IPS DF 6.9 (cell line): ENCODE measurements at regions not wholly inside any gene's neighbourhood (a gene's known extent, or its start where the extent isn't known, plus 50 kb on each side); places are given as distances from the start of the nearest gene placed in this dataset.

Experiments used
- DNase-seq: peaks from one replicate; pipeline ENCODE4 v3.0.0-alpha.2; 2013; ENCODE audit warnings: low read depth, low spot score
- H3K27ac ChIP-seq: one replicate; pipeline ENCODE4 v1.5.1; 2013; ENCODE audit warnings: low read length, control low read depth
- H3K27me3 ChIP-seq: 2 replicates; pipeline ENCODE4 v1.6.1; 2013; ENCODE audit warnings: mild to moderate bottlenecking, low read length; ENCODE audit not compliant: control insufficient read depth, insufficient read depth
- H3K36me3 ChIP-seq: 2 replicates; pipeline ENCODE4 v1.6.1; 2013; ENCODE audit warnings: low read length; ENCODE audit not compliant: control insufficient read depth, insufficient read depth
- H3K4me1 ChIP-seq: 2 replicates; pipeline ENCODE4 v1.6.1; 2013; ENCODE audit warnings: low read length; ENCODE audit not compliant: control insufficient read depth, insufficient read depth
- H3K4me3 ChIP-seq: 2 replicates; pipeline ENCODE4 v1.5.1; 2013; ENCODE audit warnings: mild to moderate bottlenecking, low read length
- H3K9me3 ChIP-seq: 2 replicates; pipeline ENCODE4 v1.6.1; 2013; ENCODE audit warnings: low read length, inconsistent platforms; ENCODE audit not compliant: control insufficient read depth, insufficient read depth
- WGBS: extraction: QIAGEN DNeasy Blood & Tissue Kit; methylation state at CpG from one replicate; pipeline ENCODE4 v1.1.7; 2013; ENCODE audit warnings: mixed read lengths, missing lambda C conversion rate; ENCODE audit not compliant: insufficient read length, insufficient coverage; 5-methylcytosine and 5-hydroxymethylcytosine counted together

DNA sequence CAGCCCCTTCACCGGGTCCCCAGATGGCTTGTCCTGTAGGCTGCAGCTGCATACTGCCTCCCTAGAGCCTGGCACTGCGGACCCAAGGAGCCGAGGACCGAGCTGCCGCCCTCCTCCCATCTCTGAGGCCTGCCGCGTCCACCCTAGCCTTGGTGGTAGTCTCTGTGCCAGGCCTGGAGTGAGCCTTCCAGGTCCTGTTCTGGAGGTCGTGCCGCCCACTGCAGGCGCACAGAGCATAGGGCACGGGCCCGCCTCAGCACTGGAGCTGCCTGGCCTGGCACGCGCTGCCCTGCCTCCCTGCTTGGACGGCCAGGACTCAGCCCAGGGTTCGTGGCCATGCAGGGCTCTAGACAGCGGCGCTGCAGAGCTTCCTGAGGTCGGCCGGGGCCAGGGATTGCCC is 239.5 kb downstream of the DCDC2C start:
- H3K4me1 ChIP-seq, result peaks cover 2% of the 10 kb centered on the region; the same call in 1 of the 2 replicates
- H3K36me3 ChIP-seq, result no peaks in the 10 kb centered on the region; the same call in 1 of the 2 replicates
- no peak overlapping the region for H3K4me3 ChIP-seq
- H3K27ac ChIP-seq, result no peak overlapping the region
- H3K9me3 ChIP-seq, result no peaks in the 10 kb centered on the region
- H3K27me3 ChIP-seq, result no peaks in the 10 kb centered on the region
- WGBS, result no CpG with 5 or more reads among the region's 20 CpGs
- no peak for DNase-seq

DNA sequence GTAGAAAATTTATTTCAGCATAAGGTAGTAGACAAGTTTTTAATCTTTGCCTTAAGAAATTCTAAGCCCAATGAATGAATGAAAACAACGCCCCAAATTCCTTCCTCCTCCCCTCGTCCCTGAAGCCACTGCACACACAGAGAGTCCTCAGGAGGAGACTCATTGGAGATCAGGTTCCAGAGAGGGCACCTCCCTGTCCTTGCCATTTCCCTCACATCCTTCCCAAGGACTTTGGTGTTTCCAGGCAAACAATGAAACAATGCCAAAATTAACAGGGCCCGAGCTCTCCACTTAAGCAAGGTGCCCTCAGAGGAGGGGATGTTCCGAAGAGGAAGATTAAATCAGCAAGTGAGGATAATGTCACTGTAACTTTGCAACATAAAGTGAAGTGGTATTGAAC is 240.7 kb downstream of the DCDC2C start:
- no peak overlapping the region for H3K27ac ChIP-seq
- WGBS, result no CpG with 5 or more reads among the region's 4 CpGs
- no peaks in the 10 kb centered on the region for H3K27me3 ChIP-seq
- no peak overlapping the region for H3K4me3 ChIP-seq
- no peak for DNase-seq
- H3K9me3 ChIP-seq, result no peaks in the 10 kb centered on the region
- H3K4me1 ChIP-seq, result peaks cover 2% of the 10 kb centered on the region; the same call in 1 of the 2 replicates
- H3K36me3 ChIP-seq, result no peaks in the 10 kb centered on the region; the same call in 1 of the 2 replicates

DNA sequence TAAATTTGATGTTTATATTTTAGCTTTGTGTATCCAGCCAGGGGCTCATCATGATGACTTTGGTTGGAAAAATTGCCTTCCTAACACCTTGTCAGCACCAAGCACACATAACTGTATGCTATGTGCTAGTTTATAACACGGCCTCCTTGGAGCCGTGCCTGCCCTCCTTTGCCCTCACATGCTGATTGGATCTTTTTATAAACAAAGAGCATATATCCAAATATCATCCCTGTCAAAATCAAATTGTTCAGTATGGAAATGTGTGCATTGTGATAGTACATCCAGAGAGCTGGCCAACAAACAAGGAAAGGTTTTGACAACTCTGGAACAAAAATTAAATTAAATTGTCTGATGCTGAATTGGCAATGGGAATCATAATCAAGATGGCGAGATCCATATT is 241.5 kb downstream of the DCDC2C start:
- H3K4me1 ChIP-seq, result peaks cover 2% of the 10 kb centered on the region; the same call in 1 of the 2 replicates
- no peak overlapping the region for H3K4me3 ChIP-seq
- no peaks in the 10 kb centered on the region for H3K9me3 ChIP-seq
- H3K36me3 ChIP-seq, result no peaks in the 10 kb centered on the region; the same call in 1 of the 2 replicates
- DNase-seq, result no peak
- no peak overlapping the region for H3K27ac ChIP-seq
- no peaks in the 10 kb centered on the region for H3K27me3 ChIP-seq
- WGBS, result no CpG with 5 or more reads among the region's 3 CpGs

DNA sequence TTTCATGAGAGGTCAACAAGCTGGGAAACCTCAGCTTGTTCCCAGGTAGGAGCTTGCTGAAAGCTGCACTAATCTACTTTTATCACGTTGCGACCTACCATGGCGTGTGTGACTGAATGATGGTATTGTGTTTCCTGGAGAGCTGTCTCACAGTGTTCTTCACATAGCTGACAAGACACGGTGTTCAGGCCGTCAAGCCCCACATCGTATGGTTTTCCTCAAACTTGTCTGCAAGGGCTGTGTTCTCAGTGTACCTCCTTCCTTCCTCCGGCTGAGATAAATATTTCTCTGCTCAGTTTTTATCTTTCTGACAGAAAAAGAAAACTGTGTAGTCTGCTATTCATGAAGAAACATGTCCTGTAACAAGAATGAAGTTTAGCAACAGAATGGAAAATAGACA is 244.8 kb downstream of the DCDC2C start:
- Histone ChIP-seq H3K4me3 (no peak overlapping the region), H3K4me1 (0 out of 2 replicates have a peak, but pooled peaks cover 1% of the 10 kb centered on the region), H3K27ac (no peak overlapping the region), H3K27me3 (no peaks in the 10 kb centered on the region), H3K36me3 (no peaks in the 10 kb centered on the region), H3K9me3 (no peaks in the 10 kb centered on the region)
- no CpG with 5 or more reads among the region's 7 CpGs for WGBS
- no peak for DNase-seq

DNA sequence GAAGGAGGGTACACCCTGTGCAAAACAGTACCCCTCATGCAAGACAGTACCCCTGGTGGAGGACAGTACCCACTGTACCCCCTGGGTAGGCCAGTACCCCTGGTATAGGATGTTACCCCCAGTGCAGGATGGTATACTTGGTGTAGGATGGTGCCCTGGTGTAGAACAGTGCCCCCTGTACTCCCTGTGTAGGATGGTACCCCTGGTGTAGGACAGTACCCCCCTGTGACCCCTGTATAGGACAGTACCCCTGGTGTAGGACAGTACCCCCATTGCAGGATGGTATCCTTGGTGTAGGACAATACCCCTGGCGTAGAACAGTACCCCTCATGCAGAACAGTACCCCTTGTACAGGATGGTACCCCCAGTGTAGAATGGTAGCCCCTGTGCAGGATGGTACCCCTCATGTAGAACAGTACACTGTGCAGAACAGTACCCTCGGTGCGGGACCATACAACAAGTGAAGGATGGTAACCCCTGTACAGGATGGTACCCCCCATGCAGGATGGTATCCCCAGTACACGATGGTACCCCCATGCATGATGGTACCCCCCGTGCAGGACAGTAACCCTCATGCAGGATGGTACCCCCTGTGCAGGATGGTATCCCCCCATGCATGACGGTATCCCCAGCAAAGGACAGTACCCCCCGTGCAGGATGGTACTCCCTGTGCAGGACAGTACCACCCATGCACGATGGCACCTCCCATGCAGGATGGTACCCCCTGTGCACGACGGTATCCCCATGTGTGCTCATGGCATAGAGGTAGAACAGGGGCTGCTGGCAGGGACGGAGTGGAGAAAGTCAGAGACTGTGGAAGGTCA is 248.0 kb downstream of the DCDC2C start:
- no peak for DNase-seq
- H3K27ac ChIP-seq, result no peak overlapping the region
- no CpG with 5 or more reads among the region's 11 CpGs for WGBS

GRCh38 chr2:3952866-3953516 is 249.6 kb downstream of the DCDC2C start:
- WGBS, result no CpG with 5 or more reads among the region's 12 CpGs
- H3K9me3 ChIP-seq, result no peaks in the 10 kb centered on the region

More for the DNA sequence above, 248.0 kb downstream of the DCDC2C start:
- Histone ChIP-seq H3K27me3 (no peaks in the 10 kb centered on the region), H3K4me3 (no peak overlapping the region), H3K4me1 (0 out of 2 replicates have a peak, but pooled peaks cover 1% of the 10 kb centered on the region), H3K9me3 (no peaks in the 10 kb centered on the region), H3K36me3 (no peaks in the 10 kb centered on the region)

DNA sequence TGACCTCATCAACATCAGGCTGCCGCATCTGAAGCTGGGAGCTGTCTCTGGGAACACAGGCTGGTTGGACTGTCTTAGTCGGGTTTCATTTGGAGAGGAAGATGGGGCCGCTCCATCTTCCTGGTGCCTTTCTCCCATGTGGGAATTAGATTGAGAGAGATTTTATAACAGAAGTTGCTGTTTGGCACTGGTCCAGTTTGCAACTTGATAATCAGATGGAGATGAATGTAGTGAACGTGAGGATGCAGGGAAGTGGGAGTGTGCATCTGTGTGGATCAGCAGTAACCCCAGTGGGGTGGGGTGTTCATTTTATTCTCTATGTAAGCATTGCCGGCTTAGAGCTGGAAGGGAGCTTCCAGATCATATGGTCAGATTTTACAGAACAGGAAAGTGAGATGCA is 250.9 kb downstream of the DCDC2C start:
- no peak overlapping the region for H3K4me3 ChIP-seq
- no peaks in the 10 kb centered on the region for H3K9me3 ChIP-seq
- H3K4me1 ChIP-seq, result 0 out of 2 replicates have a peak, but pooled peaks cover 1% of the 10 kb centered on the region
- H3K27me3 ChIP-seq, result no peaks in the 10 kb centered on the region
- no CpG with 5 or more reads among the region's 5 CpGs for WGBS
- no peak overlapping the region for H3K27ac ChIP-seq
- H3K36me3 ChIP-seq, result no peaks in the 10 kb centered on the region
- DNase-seq, result no peak

More at GRCh38 chr2:3952866-3953516, 249.6 kb downstream of the DCDC2C start:
- Histone ChIP-seq H3K4me1 (0 out of 2 replicates have a peak, but pooled peaks cover 1% of the 10 kb centered on the region), H3K36me3 (no peaks in the 10 kb centered on the region), H3K27me3 (no peaks in the 10 kb centered on the region), H3K27ac (no peak overlapping the region), H3K4me3 (no peak overlapping the region)
- DNase-seq, result no peak

DNA sequence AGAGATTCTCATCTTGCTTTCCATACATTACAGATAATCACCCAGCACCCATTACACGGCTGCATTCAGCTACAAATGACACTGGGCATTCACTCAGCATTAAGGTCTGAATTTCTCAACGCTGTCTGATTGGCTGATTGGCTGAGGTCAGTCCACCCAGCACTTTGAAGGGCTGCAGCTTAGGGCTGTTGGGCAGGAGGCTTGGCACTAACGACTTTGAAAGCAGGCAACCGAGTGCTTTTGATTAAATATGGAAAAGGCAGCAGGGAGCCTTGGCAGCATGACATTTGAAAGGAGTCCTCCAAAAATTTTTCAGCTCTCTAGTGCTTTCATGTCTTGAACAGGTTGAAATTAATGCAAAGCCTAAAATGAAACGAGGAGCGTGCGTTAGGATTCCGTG is 253.0 kb downstream of the DCDC2C start:
- no CpG with 5 or more reads among the region's 8 CpGs for WGBS
- no peaks in the 10 kb centered on the region for H3K9me3 ChIP-seq
- H3K4me1 ChIP-seq, result 0 out of 2 replicates have a peak, but pooled peaks cover 1% of the 10 kb centered on the region
- H3K36me3 ChIP-seq, result no peaks in the 10 kb centered on the region
- no peaks in the 10 kb centered on the region for H3K27me3 ChIP-seq
- no peak for DNase-seq
- no peak overlapping the region for H3K27ac ChIP-seq
- no peak overlapping the region for H3K4me3 ChIP-seq

DNA sequence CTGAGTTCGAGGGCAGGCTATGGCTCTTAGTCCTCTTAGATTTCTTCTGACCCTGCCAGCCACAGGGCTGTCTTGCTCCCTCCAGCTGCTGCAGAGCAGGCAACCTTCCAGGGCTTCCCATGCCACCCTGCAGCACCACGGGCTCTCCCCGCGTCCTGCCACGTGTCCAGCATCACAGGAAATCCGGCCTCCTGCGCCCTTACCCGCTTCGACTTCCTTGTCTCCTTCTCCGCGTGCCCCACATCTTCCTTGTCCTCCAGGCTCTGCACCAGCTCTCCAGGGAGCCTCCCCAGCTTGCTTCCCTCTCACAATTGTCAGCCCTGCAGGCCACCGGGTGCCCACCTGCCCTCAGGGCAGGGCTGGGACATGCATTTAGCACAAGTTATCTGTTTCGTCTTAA is 253.5 kb downstream of the DCDC2C start:
- WGBS, result no CpG with 5 or more reads among the region's 13 CpGs

GRCh38 chr2:3958465-3958864 is 255.1 kb downstream of the DCDC2C start:
- H3K27me3 ChIP-seq, result no peaks in the 10 kb centered on the region
- no CpG with 5 or more reads among the region's 9 CpGs for WGBS
- no peaks in the 10 kb centered on the region for H3K9me3 ChIP-seq
- no peaks in the 10 kb centered on the region for H3K4me1 ChIP-seq
- H3K36me3 ChIP-seq, result no peaks in the 10 kb centered on the region
- no peak overlapping the region for H3K4me3 ChIP-seq
- no peak for DNase-seq
- H3K27ac ChIP-seq, result no peak overlapping the region

More for the DNA sequence above, 253.5 kb downstream of the DCDC2C start:
- Histone ChIP-seq H3K27me3 (no peaks in the 10 kb centered on the region), H3K4me3 (no peak overlapping the region), H3K4me1 (0 out of 2 replicates have a peak, but pooled peaks cover 1% of the 10 kb centered on the region), H3K9me3 (no peaks in the 10 kb centered on the region), H3K27ac (no peak overlapping the region), H3K36me3 (no peaks in the 10 kb centered on the region)
- DNase-seq, result no peak
